HepG2 (cell line): ENCODE measurements at regions not wholly inside any gene's neighbourhood (a gene's known extent, or its start where the extent isn't known, plus 50 kb on each side); places are given as distances from the start of the nearest gene placed in this dataset.

Source experiments
- ARID4A ChIP-seq: sonication (generic); formaldehyde crosslinking; IDR thresholded peaks from 2 replicates; pipeline ENCODE4 v1.5.0; 2020; ENCODE audit warnings: mild to moderate bottlenecking, missing genetic modification reagents, borderline replicate concordance
- CENPBD1 ChIP-seq: sonication (generic); formaldehyde crosslinking; IDR thresholded peaks from 2 replicates; pipeline ENCODE4 v1.8.0; 2022; ENCODE audit warnings: missing genetic modification reagents, low read depth, mild to moderate bottlenecking, borderline replicate concordance
- DMTF1 ChIP-seq: sonication (generic); formaldehyde crosslinking; IDR thresholded peaks from 2 replicates; pipeline ENCODE4 v1.4.0; 2020; ENCODE audit warnings: mild to moderate bottlenecking, missing genetic modification reagents
- GMEB1 ChIP-seq: sonication (generic); formaldehyde crosslinking; IDR thresholded peaks from 2 replicates; pipeline ENCODE4 v1.5.1; 2020; ENCODE audit warnings: missing genetic modification reagents, mild to moderate bottlenecking, borderline replicate concordance
- MTERF4 ChIP-seq: sonication (generic); formaldehyde crosslinking; IDR thresholded peaks from 2 replicates; pipeline ENCODE4 v1.8.0; 2023; ENCODE audit warnings: mild to moderate bottlenecking, missing genetic modification reagents

- TF ChIP-seq GMEB1 (CRISPR knock-in tag) = no peak
- TF ChIP-seq ARID4A (CRISPR knock-in tag) = no peak
- TF ChIP-seq CENPBD1 (CRISPR knock-in tag) = no peak
- TF ChIP-seq DMTF1 (CRISPR knock-in tag) = no peak
- no peak for TF ChIP-seq MTERF4 (CRISPR knock-in tag)
These were observed 510.6 kb upstream of the SGO1 start (continued) for GRCh38 chr3:20696388-20697150.
